GM18909 (cell line): ENCODE measurements at regions not wholly inside any gene's neighbourhood (a gene's known extent, or its start where the extent isn't known, plus 50 kb on each side); places are given as distances from the start of the nearest gene placed in this dataset.

Experiments
- ATAC-seq: cut with Tn5 transposase; IDR thresholded peaks from one replicate; pipeline ENCODE4 v1.9.1; 2021; ENCODE audit warnings: mild to moderate bottlenecking; ENCODE audit not compliant: unreplicated experiment, poor library complexity

DNA sequence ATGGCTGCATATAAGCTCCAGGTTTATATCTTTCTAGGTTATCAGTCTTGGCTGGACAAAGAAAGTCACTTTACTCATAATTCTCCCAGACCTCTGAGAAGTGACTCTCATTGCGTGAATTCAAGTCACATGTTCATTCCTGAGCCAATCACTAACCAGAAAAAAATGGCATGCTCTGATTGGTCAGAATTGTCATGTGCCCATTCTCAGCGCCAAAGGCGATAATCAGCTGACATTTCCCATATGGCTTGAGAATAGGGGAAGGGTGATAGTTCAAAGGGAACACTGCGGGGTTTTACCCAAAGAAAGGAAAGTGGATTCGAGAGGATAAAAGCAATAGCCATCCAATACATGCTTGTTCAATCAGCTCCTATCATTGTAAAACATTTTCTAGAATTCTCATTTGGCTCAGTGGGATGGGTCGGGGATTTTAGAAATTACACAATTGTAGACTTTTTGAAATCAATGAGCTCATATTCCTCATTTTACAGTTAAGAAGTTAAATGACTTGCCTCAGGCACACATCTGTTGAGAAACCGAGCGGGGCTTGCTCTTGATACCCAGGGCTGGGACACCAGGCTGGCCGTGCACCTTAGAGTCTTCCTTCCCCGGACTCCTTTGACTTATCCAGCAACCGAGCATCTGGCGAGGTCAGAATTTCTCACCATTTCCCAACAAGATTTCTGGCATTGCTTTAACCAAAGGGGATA lies 454.0 kb upstream of the TBX3 start:
- ATAC-seq, result no peak

GRCh38 chr12:115135800-115136211 lies 451.8 kb upstream of the TBX3 start:
- no peak for ATAC-seq

DNA sequence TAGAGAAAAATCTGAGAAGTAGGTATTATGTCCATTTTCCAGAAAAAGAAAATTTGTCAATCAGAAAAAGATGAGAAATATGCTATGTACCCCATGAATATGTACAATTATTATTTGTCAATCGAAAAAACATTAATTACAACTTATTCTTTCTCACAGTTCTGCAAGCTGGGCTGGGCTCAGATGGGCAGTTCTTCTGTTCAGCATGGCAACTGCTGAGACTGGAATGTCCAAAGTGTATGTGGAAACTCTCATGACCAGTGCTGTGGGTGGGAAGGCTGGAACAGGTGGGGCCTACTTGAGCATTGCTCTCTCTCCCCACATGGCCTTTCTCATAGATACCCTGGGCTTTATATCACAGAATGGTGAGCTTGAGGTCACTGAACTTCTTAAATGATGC lies 450.3 kb upstream of the TBX3 start:
- no peak for ATAC-seq

DNA sequence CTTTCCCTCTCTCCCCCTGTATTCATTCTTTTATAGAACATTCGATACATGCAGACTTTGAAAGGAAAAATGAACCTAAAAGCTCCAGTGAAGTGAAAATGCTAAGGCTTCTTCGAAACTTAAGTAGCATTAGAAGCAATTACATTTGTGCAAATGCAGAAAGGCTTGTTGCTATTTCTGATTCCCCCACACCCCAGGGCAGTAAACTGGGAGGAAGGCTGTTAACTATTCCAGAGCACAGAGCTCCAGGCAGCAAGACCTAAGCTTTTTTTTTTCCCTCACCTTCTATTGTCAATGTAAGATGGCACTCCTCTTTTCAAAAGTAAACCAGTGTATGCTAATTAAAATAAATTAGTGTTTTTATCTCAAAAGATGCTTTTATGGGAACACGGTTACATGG lies 448.9 kb upstream of the TBX3 start:
- ATAC-seq, result no peak

- no peak for ATAC-seq
Observed at GRCh38 chr12:115132145-115132544, 448.2 kb upstream of the TBX3 start.

DNA sequence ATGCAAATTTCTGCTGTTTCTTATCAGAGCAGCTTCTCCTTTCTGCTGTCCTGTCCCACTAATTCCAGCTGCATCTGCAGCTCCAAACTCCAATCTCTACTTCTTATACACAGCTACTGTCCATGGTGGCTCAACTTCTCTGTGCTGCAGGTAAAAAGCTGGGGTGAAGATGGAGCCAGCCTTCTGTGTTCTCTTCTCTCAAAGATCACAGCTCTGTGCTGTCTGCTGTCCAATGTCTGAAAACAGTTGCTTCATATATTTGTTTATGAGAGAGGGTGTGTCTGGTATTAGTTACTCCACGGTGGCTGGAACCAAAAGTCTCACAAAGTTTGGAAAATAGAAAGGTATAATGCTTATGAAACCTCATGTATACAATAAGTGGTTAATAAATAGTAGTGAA lies 445.8 kb upstream of the TBX3 start:
- no peak for ATAC-seq

DNA sequence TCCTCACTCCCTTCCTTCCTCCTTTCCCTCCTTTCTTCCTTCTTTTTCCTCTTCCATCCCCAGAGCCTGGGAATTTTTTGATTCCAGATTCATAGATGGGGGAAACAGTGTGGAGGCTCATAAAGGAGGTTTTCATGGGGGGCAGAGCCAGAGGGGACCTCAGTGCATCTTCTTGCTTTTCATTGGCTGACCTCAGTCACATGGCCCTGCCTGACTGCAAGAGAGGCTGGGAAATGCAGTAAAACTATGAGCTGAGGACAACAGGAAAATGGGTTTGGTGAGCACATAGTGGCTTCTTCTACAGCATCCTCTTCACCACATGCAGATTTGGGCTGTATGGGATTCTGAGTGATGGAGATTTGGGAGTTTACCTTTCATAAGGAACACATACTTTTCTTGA lies 437.1 kb upstream of the TBX3 start:
- ATAC-seq, result no peak

- ATAC-seq, result no peak
Observed at GRCh38 chr12:115118177-115118724, 434.3 kb upstream of the TBX3 start.

DNA sequence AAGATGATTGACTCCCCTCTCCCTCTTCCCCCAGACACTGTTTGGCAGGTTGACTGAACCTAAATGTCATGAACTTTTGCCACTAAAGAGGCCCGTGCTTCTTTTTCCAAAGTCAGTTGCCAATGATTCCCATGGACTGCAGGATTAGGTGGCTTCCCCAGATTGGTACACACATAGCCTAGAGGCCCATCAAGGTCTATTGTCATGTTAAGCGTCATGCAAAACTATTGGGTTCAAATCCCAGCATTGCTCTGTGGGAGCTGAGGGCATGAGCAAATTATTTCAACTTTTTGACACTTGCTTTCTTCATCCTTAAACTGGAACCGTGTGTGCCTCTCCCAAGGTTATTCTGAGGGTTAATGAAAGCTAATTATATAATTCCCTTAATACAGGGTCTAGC lies 430.2 kb upstream of the TBX3 start:
- no peak for ATAC-seq

- ATAC-seq, result no peak
Observed at GRCh38 chr12:115109863-115110262, 425.9 kb upstream of the TBX3 start.

DNA sequence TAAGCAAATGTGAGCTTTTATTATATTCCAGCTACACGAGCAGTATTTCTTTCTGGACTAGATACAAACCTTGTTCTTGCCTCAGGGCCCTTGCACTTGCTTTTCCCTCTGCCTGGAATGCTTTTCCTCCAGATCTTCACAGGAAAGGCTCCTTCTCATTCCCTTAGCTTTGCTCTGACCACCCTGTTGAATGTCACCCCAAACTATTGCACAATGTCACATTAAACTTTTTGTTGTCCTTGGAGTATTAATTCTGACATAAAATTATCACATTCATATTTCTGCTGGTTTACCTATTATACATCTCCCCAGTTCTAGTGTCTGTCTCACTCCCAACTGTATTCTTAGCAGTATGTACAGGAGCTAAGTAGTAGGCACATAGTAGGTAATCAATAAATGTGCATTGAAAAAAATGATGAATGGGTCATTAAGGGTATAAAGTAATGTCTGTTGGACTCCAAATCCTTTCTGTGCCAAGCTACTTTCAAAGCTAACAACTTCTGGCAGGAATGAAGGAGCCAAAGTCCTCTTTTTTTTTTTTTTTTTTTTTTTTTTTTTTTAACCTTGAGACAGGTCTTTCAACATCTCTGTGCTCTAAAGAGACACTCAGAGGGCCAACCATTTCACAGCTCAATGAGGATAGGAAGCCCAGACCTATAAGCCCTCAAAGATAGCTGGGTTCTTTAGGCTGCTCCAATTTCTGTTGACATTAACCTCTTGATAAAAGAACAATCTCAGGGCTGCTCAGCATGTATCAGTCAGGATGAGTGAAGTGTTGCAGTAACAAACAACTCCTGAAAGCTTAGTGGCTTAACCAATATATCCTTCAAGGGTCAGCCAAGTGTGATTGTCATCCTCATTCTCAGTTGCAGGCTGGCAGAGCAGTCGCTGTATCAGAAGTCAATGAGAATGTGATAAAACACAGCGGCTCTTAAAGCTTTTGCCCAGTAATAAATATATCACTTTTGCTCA lies 424.4 kb upstream of the TBX3 start:
- ATAC-seq, result no peak

DNA sequence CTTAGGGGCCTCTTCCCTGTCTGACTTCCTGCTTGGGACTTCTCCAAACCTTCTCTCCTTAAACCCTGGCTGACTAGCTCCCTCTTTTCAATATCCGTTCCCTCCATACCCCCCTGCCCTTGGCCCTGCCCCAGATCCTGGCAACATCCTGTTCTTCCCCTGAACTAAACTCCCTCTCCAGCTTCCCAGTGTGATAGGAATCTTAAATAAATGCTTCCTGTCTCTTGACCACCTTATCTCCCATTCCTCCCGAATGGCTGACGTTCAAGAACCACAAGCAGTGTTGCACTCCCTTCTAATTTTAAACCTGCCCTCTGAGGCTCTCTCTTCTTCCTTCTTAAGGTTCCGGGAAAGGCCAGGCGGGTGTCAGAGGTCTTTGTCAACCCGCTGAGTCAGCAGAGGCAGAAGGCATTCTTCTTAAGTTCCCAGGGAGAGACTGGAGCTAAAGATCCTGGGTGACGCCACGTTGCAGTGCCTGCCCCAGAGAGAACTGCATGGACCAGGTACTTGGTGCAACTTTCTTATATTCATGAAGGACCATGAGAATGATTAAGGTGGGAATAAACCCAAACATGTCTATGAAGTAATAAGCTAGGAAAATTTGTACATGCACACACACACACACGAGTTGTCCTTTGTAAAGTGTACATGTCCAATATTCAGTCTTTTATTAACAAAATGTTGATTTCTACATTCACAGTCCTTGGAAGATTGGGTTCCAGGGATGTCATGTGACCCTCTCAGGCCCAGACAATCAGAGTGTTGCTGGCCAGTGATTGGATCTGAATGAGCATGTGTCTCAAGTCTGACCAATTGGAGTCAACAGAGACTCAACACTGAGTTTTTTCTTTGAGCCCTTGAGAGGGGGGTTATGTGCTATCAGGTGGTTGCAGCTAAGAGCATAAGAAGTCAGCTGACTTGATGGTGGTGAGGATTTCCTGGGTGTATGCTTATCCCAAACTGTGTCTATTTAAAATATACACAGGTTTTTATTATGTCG lies 420.2 kb upstream of the TBX3 start:
- no peak for ATAC-seq

DNA sequence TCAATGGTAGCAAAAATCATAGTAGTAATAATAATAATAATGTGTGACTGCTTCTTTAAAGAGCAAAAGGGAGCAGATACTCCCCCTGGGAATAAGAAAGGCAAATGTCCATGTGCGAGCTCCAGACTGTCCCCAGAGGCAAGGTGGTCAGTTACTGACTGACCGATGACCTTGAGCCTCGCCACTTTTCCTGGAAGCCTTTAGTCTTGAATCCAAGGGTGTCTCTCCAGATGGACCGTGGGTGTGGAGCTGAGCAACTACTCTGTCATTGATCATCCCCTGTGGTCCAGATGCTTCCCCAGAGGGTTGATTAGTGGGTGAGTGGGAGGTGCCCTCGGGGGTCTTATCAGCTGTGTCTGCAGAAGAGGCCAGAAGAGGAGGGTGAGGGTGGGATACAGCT lies 418.5 kb upstream of the TBX3 start:
- no peak for ATAC-seq

- ATAC-seq, result no peak
Observed at GRCh38 chr12:115101520-115101919, 417.5 kb upstream of the TBX3 start.

GRCh38 chr12:115097416-115097815 lies 413.4 kb upstream of the TBX3 start:
- ATAC-seq, result no peak

- no peak for ATAC-seq
Observed at GRCh38 chr12:115096588-115097397, 412.8 kb upstream of the TBX3 start.

- ATAC-seq, result no peak
Observed at GRCh38 chr12:115095073-115095748, 411.2 kb upstream of the TBX3 start.

GRCh38 chr12:115094163-115094816 lies 410.3 kb upstream of the TBX3 start:
- no peak for ATAC-seq
